ENCODE measurements at regions not wholly inside any gene's neighbourhood (a gene's known extent, or its start where the extent isn't known, plus 50 kb on each side); places are given as distances from the start of the nearest gene placed in this dataset.
"Not testable (repeated sequence)": the region's sequence is repeated elsewhere in the genome, so short reads cannot be mapped to it uniquely, and the experiment has no call there.

GRCh38 chr21:34280959-34281358 lies 82.8 kb upstream of the KCNE2 start:
- TF ChIP-seq ZFX (IDR thresholded peaks at IDR 0.05) (no peak), CTCF (conservative IDR thresholded peaks at IDR 0.05) (no peak)
- H3K27ac ChIP-seq = no peak overlapping the region

GRCh38 chr21:34282223-34282622 lies 81.6 kb upstream of the KCNE2 start:
- no peak for TF ChIP-seq ZFX (IDR thresholded peaks at IDR 0.05)
- no peak for TF ChIP-seq CTCF (conservative IDR thresholded peaks at IDR 0.05)
- no peak overlapping the region for H3K27ac ChIP-seq

GRCh38 chr21:34284666-34285065 lies 79.1 kb upstream of the KCNE2 start:
- H3K27ac ChIP-seq = no peak overlapping the region
- no peak for TF ChIP-seq ZFX (IDR thresholded peaks at IDR 0.05)
- no peak for TF ChIP-seq CTCF (conservative IDR thresholded peaks at IDR 0.05)

DNA sequence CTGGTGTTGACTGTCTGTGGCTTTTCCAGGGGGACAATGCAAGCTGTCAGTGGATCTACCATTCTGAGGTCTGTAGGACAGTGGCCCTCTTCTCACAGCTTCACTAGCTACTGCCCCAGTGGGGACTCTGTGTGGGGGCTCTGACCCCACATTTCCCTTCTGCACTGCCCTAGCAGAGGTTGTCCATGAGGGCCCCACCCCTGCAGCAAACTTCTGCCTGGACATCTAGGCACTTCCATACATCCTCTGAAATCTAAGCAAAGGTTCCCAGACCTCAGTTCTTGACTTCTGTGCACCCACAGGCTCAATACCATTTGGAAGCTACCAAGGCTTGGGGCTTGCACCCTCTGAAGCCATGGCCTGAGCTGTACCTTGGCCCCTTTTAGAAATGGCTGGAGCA lies 75.8 kb upstream of the KCNE2 start:
- not testable (repeated sequence) for H3K27ac ChIP-seq

DNA sequence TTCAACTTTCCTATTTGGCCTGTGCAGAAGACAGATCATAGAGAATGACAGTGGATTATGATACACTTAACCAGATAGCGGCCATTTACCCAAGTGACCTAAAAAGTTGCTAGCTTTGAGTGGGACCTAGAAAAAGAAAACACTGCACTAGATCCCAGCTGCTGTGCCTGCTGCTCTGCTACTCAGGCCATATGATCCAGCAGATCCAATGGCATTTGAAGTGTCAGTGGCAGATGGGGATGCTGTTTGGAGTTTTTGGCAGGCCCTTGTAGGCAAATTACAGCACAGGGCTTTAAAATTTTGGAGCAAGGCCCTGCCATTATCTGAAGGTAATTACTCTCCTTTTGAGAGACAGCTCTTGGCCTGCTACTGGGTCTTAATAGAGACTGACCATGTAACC lies 74.0 kb upstream of the KCNE2 start:
- no peak overlapping the region for H3K27ac ChIP-seq
- TF ChIP-seq ZFX (IDR thresholded peaks at IDR 0.05) (no peak), CTCF (conservative IDR thresholded peaks at IDR 0.05) (no peak)

- no peak overlapping the region for H3K27ac ChIP-seq
- TF ChIP-seq ZFX (IDR thresholded peaks at IDR 0.05) (no peak), CTCF (conservative IDR thresholded peaks at IDR 0.05) (no peak)
Observed at GRCh38 chr21:34296878-34297277, 66.9 kb upstream of the KCNE2 start.

DNA sequence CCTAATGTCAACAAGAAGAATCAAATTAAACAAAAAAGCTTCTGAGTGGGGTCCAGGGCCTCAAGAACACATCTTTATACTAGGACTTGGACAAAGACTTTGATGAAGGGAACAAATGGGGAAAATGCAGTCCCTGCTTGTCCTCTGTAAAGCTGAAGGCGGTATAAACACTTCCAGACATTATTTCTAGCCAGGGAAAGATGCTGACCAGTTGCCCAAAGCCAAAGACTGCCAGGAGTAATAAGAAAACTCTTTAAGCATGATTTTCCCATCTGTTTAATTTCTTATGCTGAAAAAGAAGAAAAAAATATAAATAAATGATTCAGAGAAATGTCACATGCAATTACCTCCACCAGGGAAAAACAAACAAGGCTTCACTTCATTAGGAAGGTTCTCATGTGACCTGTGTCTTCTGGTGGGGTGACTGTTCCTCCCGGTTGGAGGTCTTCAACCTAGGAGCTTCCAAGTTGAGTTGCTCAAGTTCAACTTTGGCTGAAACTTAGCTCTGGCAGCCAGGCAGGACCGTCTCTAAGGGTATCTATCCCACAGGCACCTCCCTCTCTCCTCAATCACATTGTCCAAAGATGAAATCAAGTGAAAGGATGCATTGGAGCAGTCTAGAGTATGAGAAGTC lies 65.2 kb upstream of the KCNE2 start:
- no peak for TF ChIP-seq ZFX (IDR thresholded peaks at IDR 0.05)
- H3K27ac ChIP-seq = no peak overlapping the region

DNA sequence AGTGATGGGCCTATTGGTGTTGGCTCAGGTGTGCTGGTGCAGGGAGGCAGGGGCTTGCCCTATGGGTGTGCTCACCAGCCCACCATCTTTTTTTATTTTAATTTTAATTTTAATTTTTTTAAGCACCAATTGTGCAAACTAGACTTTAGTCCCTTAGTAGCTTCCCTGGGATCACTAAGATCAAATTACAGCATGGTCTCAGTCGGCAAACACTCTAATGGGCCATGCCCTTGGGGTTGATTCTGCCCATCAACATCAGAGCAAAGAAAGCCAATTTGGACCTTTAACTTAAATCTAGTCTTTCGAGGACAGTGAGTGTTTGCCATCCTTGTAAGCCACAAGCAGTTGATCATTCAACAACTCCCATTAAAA lies 64.7 kb upstream of the KCNE2 start:
- no peak overlapping the region for H3K27ac ChIP-seq
- TF ChIP-seq ZFX (IDR thresholded peaks at IDR 0.05) (no peak), CTCF (conservative IDR thresholded peaks at IDR 0.05) (no peak)
